T follicular helper cell (primary cell): ENCODE measurements at regions not wholly inside any gene's neighbourhood (a gene's known extent, or its start where the extent isn't known, plus 50 kb on each side); places are given as distances from the start of the nearest gene placed in this dataset.
"Not testable (repeated sequence)": the region's sequence is repeated elsewhere in the genome, so short reads cannot be mapped to it uniquely, and the experiment has no call there.

Experiments used
- DNase-seq: peaks from one replicate; pipeline ENCODE4 v3.0.0-alpha.2; 2020; ENCODE audit warnings: low read depth

GRCh38 chr3:82618594-82618993 is 857.1 kb upstream of the GBE1 start:
- DNase-seq: no peak

- no peak for DNase-seq
These were observed 848.8 kb upstream of the GBE1 start for GRCh38 chr3:82610236-82610635.

- no peak for DNase-seq
These were observed 845.9 kb upstream of the GBE1 start for GRCh38 chr3:82607391-82607790.

GRCh38 chr3:82596805-82597204 is 835.4 kb upstream of the GBE1 start:
- DNase-seq: no peak

GRCh38 chr3:82595530-82595929 is 834.1 kb upstream of the GBE1 start:
- no peak for DNase-seq

- DNase-seq: no peak
These were observed 825.7 kb upstream of the GBE1 start for GRCh38 chr3:82587174-82587573.

GRCh38 chr3:82586414-82586813 is 825.0 kb upstream of the GBE1 start:
- DNase-seq: no peak

- DNase-seq: not testable (repeated sequence)
These were observed 824.6 kb upstream of the GBE1 start for GRCh38 chr3:82586002-82586401.

GRCh38 chr3:82585591-82585990 is 824.1 kb upstream of the GBE1 start:
- DNase-seq: not testable (repeated sequence)

GRCh38 chr3:82584861-82585260 is 823.4 kb upstream of the GBE1 start:
- not testable (repeated sequence) for DNase-seq

GRCh38 chr3:82584415-82584814 is 823.0 kb upstream of the GBE1 start:
- DNase-seq: not testable (repeated sequence)

GRCh38 chr3:82581350-82581749 is 819.9 kb upstream of the GBE1 start:
- no peak for DNase-seq

- DNase-seq: no peak
These were observed 811.3 kb upstream of the GBE1 start for GRCh38 chr3:82572721-82573120.

- DNase-seq: no peak
These were observed 807.4 kb upstream of the GBE1 start for GRCh38 chr3:82568776-82569338.

GRCh38 chr3:82567029-82567600 is 805.7 kb upstream of the GBE1 start:
- no peak for DNase-seq

GRCh38 chr3:82562896-82563295 is 801.5 kb upstream of the GBE1 start:
- no peak for DNase-seq

- no peak for DNase-seq
These were observed 800.3 kb upstream of the GBE1 start for GRCh38 chr3:82561784-82562183.

GRCh38 chr3:82558081-82558480 is 796.6 kb upstream of the GBE1 start:
- no peak for DNase-seq

GRCh38 chr3:82556113-82556512 is 794.7 kb upstream of the GBE1 start:
- DNase-seq: no peak

- not testable (repeated sequence) for DNase-seq
These were observed 781.1 kb upstream of the GBE1 start for GRCh38 chr3:82542556-82542955.

GRCh38 chr3:82521657-82522056 is 760.2 kb upstream of the GBE1 start:
- DNase-seq: no peak

GRCh38 chr3:82520846-82521245 is 759.4 kb upstream of the GBE1 start:
- DNase-seq: no peak

GRCh38 chr3:82509951-82510603 is 748.6 kb upstream of the GBE1 start:
- no peak for DNase-seq
